ENCODE measurements at regions not wholly inside any gene's neighbourhood (a gene's known extent, or its start where the extent isn't known, plus 50 kb on each side); places are given as distances from the start of the nearest gene placed in this dataset.

DNA sequence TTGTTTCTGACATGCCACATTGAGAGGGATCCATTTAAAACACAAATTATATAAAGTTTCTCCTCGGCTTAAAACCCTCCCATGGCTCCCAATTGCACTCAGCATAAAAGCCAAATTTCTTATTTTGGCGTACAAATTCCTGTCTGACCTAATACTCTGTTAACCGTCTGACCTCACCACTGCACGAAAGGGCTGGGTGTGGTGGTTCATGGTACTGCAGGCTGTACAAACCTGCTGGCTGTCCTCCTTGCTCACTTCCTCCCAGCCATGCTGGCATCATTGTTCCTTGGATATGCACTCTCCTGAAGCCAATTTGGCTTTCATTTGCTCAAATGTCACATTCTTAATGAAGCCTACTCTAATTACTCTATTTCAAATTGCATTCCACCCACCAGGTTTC is 301.6 kb upstream of the C16orf82 start:
- Histone ChIP-seq H3K9ac (ENCODE audit: low read depth, low read length) (no peak overlapping the region), H3K79me2 (ENCODE audit: insufficient read depth, low read length) (no peaks in the 10 kb centered on the region), H3K36me3 (ENCODE audit: insufficient read depth, low read length) (no peaks in the 10 kb centered on the region), H3K4me2 (ENCODE audit: insufficient read depth, low read length) (no peak overlapping the region), H2AFZ (ENCODE audit: low read depth, low read length) (no peak overlapping the region), H4K20me1 (ENCODE audit: insufficient read depth, low read length) (no peaks in the 10 kb centered on the region), H3K9me3 (ENCODE audit: insufficient read depth, low read length, severe bottlenecking) (no peaks in the 10 kb centered on the region), H3K4me1 (ENCODE audit: insufficient read depth, low read length) (no peaks in the 10 kb centered on the region), H3K27me3 (ENCODE audit: insufficient read depth, low read length, poor library complexity) (peaks cover 3% of the 10 kb centered on the region), H3K4me3 (ENCODE audit: low read depth in 1 of 2, low read length in 2 of 2) (no peak overlapping the region), H3K27ac (ENCODE audit: low read length) (no peak overlapping the region)
- TF ChIP-seq EZH2 (IDR thresholded peaks at IDR 0.05; ENCODE audit: borderline replicate concordance, low read depth, low read length, severe bottlenecking), result no peak
- TF ChIP-seq, protein P1, sequence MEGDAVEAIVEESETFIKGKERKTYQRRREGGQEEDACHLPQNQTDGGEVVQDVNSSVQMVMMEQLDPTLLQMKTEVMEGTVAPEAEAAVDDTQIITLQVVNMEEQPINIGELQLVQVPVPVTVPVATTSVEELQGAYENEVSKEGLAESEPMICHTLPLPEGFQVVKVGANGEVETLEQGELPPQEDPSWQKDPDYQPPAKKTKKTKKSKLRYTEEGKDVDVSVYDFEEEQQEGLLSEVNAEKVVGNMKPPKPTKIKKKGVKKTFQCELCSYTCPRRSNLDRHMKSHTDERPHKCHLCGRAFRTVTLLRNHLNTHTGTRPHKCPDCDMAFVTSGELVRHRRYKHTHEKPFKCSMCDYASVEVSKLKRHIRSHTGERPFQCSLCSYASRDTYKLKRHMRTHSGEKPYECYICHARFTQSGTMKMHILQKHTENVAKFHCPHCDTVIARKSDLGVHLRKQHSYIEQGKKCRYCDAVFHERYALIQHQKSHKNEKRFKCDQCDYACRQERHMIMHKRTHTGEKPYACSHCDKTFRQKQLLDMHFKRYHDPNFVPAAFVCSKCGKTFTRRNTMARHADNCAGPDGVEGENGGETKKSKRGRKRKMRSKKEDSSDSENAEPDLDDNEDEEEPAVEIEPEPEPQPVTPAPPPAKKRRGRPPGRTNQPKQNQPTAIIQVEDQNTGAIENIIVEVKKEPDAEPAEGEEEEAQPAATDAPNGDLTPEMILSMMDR (IDR thresholded peaks at IDR 0.05; ENCODE audit: borderline replicate concordance, extremely low read depth, low read length, poor library complexity, severe bottlenecking), result peak; percentile 60
- ATAC-seq (ENCODE audit: insufficient read depth, low read depth) (peak; percentile 60; the same call in 1 of the 3 replicates), DNase-seq (peak; percentile 8)

DNA sequence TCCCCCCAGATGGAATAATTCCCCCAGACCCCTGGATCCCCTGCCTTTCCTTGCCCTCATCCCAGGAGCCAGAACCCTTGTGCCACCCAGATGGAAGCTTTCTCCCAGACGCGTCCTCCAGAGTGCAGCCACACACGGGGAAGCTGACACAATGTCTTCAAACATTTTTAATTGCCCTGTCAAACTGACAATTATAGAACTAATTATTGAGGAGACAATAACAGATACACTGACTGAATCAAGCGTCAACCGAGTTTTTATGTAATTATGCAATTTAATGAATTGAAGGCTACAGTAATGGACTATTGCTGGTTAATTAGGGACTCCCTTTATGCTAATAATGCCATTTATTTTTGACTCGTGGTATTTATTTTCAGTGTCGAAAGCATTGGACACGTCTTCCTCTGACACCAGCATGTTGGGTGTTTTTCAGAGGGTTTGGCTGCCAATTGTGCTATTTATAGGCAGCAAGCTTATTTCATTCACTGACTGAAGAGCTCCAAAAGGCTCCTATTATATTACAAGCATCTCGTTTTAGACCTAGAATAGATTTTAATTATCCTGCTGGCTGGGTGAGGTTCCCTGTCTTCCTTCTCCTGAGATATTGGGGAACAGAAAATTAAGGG is 298.2 kb upstream of the C16orf82 start:
- Histone ChIP-seq H3K27me3 (ENCODE audit: insufficient read depth, low read length, poor library complexity) (peaks cover 3% of the 10 kb centered on the region), H3K79me2 (ENCODE audit: insufficient read depth, low read length) (no peaks in the 10 kb centered on the region), H3K36me3 (ENCODE audit: insufficient read depth, low read length) (no peaks in the 10 kb centered on the region), H3K27ac (ENCODE audit: low read length) (no peak overlapping the region), H3K9ac (ENCODE audit: low read depth, low read length) (no peak overlapping the region), H2AFZ (ENCODE audit: low read depth, low read length) (no peak overlapping the region), H3K9me3 (ENCODE audit: insufficient read depth, low read length, severe bottlenecking) (no peaks in the 10 kb centered on the region), H4K20me1 (ENCODE audit: insufficient read depth, low read length) (no peaks in the 10 kb centered on the region), H3K4me1 (ENCODE audit: insufficient read depth, low read length) (no peaks in the 10 kb centered on the region), H3K4me2 (ENCODE audit: insufficient read depth, low read length) (no peak overlapping the region), H3K4me3 (ENCODE audit: low read depth in 1 of 2, low read length in 2 of 2) (no peak overlapping the region)
- TF ChIP-seq, protein P1 (IDR thresholded peaks at IDR 0.05; ENCODE audit: borderline replicate concordance, extremely low read depth, low read length, poor library complexity, severe bottlenecking), result no peak
- no peak for TF ChIP-seq EZH2 (IDR thresholded peaks at IDR 0.05; ENCODE audit: borderline replicate concordance, low read depth, low read length, severe bottlenecking)
- DNase-seq (no peak), ATAC-seq (ENCODE audit: insufficient read depth, low read depth) (no peak)

DNA sequence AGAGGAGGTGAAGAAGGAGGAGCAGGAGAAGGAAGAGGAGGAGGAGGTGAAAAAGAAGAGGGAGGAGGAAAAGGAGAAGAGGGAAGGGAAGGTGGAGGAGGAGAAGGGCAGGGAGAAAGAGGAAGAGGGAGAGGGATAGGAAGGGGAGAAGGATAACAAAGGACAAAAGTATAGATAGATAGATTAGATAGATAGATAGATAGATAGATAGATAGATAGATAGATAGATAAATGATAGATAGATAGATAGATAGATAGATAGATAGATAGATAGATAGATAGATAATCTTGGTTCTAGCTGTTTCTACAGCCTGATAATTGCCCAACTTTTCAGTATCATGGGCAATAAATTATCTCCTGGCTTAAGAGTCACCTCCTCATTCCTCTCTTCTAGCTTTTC is 296.2 kb upstream of the C16orf82 start:
- TF ChIP-seq, protein P1 (IDR thresholded peaks at IDR 0.05; ENCODE audit: borderline replicate concordance, extremely low read depth, low read length, poor library complexity, severe bottlenecking), result no peak
- no peak for TF ChIP-seq EZH2 (IDR thresholded peaks at IDR 0.05; ENCODE audit: borderline replicate concordance, low read depth, low read length, severe bottlenecking)
- Histone ChIP-seq H3K4me3 (ENCODE audit: low read depth in 1 of 2, low read length in 2 of 2) (no peak overlapping the region), H3K36me3 (ENCODE audit: insufficient read depth, low read length) (no peaks in the 10 kb centered on the region), H3K9ac (ENCODE audit: low read depth, low read length) (no peak overlapping the region), H3K79me2 (ENCODE audit: insufficient read depth, low read length) (no peaks in the 10 kb centered on the region), H4K20me1 (ENCODE audit: insufficient read depth, low read length) (no peaks in the 10 kb centered on the region), H2AFZ (ENCODE audit: low read depth, low read length) (no peak overlapping the region), H3K4me1 (ENCODE audit: insufficient read depth, low read length) (no peaks in the 10 kb centered on the region), H3K27me3 (ENCODE audit: insufficient read depth, low read length, poor library complexity) (peaks cover 3% of the 10 kb centered on the region), H3K9me3 (ENCODE audit: insufficient read depth, low read length, severe bottlenecking) (no peaks in the 10 kb centered on the region), H3K4me2 (ENCODE audit: insufficient read depth, low read length) (no peak overlapping the region), H3K27ac (ENCODE audit: low read length) (no peak overlapping the region)
- ATAC-seq (ENCODE audit: insufficient read depth, low read depth) (no peak), DNase-seq (no peak)

Data from DND-41 (cell line).